ENCODE measurements at regions not wholly inside any gene's neighbourhood (a gene's known extent, or its start where the extent isn't known, plus 50 kb on each side); places are given as distances from the start of the nearest gene placed in this dataset.

- TF ChIP-seq SPI1 (IDR thresholded peaks at IDR 0.05; ENCODE audit: low read depth, low read length) (no peak), POLR2A (IDR thresholded peaks at IDR 0.05; ENCODE audit: low read depth, low read length) (no peak)
Measured at GRCh38 chr2:22497789-22498188, 887.2 kb upstream of the KLHL29 start.
